A549 (cell line): ENCODE measurements at regions not wholly inside any gene's neighbourhood (a gene's known extent, or its start where the extent isn't known, plus 50 kb on each side); places are given as distances from the start of the nearest gene placed in this dataset.

ENCODE experiments used
- ATAC-seq, 2 experiments: fragments of 200-7000 bp in 1 of 2; fragments of >200 bp in 1 of 2; cut with Nextera tagmentation in 1 of 2; cut with Tn5 transposase in 1 of 2; 3 replicates each; pipeline versions ENCODE4 v1.8.0 to v1.9.1; 2018 to 2020; ENCODE audit warnings: mild to moderate bottlenecking in 1 of 2, moderate library complexity in 1 of 2
- CTCF ChIA-PET: fragments of 300-600 bp; sonication (Branson Sonifier 250); formaldehyde crosslinking; extraction: SDS; loops from one replicate; lab custom pipeline; 2021; ENCODE audit warnings: antibody characterized with exemption, inconsistent platforms; lab: Yijun Ruan, JAX
- POLR2A ChIA-PET: fragments of 350-600 bp; formaldehyde crosslinking; extraction: SDS; loops from one replicate; lab custom pipeline; 2021; ENCODE audit warnings: antibody characterized with exemption, inconsistent platforms; lab: Yijun Ruan, JAX
- DNase-seq, 2 experiments: peaks; one replicate each; pipeline versions ENCODE4 v3.0.0 to v3.0.0-alpha.2; 2011 to 2016; ENCODE audit warnings: low read depth in 1 of 2, low spot score in 1 of 2
- FAIRE-seq: peaks from 2 replicates; lab custom pipeline; 2011; peaks lifted over from hg19 to GRCh38; lab: Jason Lieb, UNC
- H3K27ac ChIP-seq, 2 experiments: fragments of >200 bp; sonication (Bioruptor Twin); formaldehyde crosslinking; 3 replicates each; pipeline ENCODE4 v1.5.1; 2016 to 2017
- H3K4me1 ChIP-seq: fragments of >200 bp; sonication (Bioruptor Twin); formaldehyde crosslinking; 3 replicates; pipeline ENCODE4 v1.6.1; 2016
- H3K4me2 ChIP-seq: fragments of >200 bp; sonication (Bioruptor Twin); formaldehyde crosslinking; 3 replicates; pipeline ENCODE4 v1.6.1; 2016
- H3K4me3 ChIP-seq: fragments of >200 bp; sonication (Bioruptor Twin); formaldehyde crosslinking; 3 replicates; pipeline ENCODE4 v1.5.1; 2016
- H3K9me3 ChIP-seq: fragments of >200 bp; sonication (Bioruptor Twin); formaldehyde crosslinking; 3 replicates; pipeline ENCODE4 v1.6.1; 2016
- BHLHE40 ChIP-seq: IDR thresholded peaks from 2 replicates; pipeline ENCODE4 v1.6.1; 2012; ENCODE audit warnings: low read depth, low read length, inconsistent platforms
- CEBPB ChIP-seq, 2 experiments: fragments of >200 bp in 1 of 2; sonication (Bioruptor Twin) in 1 of 2; formaldehyde crosslinking in 1 of 2; IDR thresholded peaks; 2 replicates each; pipeline ENCODE4 v1.6.1; 2012 to 2016
- CHD2 ChIP-seq: fragments of 150-350 bp; IDR thresholded peaks from 2 replicates; pipeline ENCODE4 v1.6.1; 2014; ENCODE audit warnings: low read length; ENCODE audit not compliant: partially characterized antibody
- EHMT2 ChIP-seq: fragments of 200-600 bp; sonication (generic); IDR thresholded peaks from 2 replicates; pipeline ENCODE4 v1.6.1; 2016; ENCODE audit warnings: antibody characterized with exemption, low read depth, mild to moderate bottlenecking, moderate library complexity
- FOSB ChIP-seq: fragments of 250-450 bp; sonication (Bioruptor Pico); IDR thresholded peaks from 2 replicates; pipeline ENCODE4 v1.5.0; 2020; ENCODE audit warnings: mild to moderate bottlenecking, moderate library complexity
- FOSL2 ChIP-seq, 2 experiments: fragments of 450-650 bp in 1 of 2; fragments of >200 bp in 1 of 2; sonication (Bioruptor Twin) in 1 of 2; formaldehyde crosslinking; IDR thresholded peaks; 2 replicates each; pipeline versions ENCODE4 v1.5.0 to v1.6.1; 2016 to 2020; ENCODE audit warnings: mild to moderate bottlenecking in 1 of 2, moderate library complexity in 1 of 2
- HEYL ChIP-seq: fragments of 250-450 bp; sonication (Bioruptor Pico); IDR thresholded peaks from 2 replicates; pipeline ENCODE4 v1.8.0; 2021; ENCODE audit warnings: mild to moderate bottlenecking, moderate library complexity
- JUNB ChIP-seq: fragments of >200 bp; sonication (Bioruptor Twin); formaldehyde crosslinking; IDR thresholded peaks from 2 replicates; pipeline ENCODE4 v1.6.1; 2016
- KDM5A ChIP-seq: fragments of 200-600 bp; sonication (generic); IDR thresholded peaks from 2 replicates; pipeline ENCODE4 v1.6.1; 2016; ENCODE audit warnings: antibody characterized with exemption, mild to moderate bottlenecking
- MAFK ChIP-seq: fragments of 450-650 bp; IDR thresholded peaks from 2 replicates; pipeline ENCODE4 v1.6.1; 2014; ENCODE audit not compliant: partially characterized antibody
- MAZ ChIP-seq: fragments of 150-350 bp; IDR thresholded peaks from 2 replicates; pipeline ENCODE4 v1.6.1; 2014; ENCODE audit warnings: antibody characterized with exemption, low read depth, low read length, borderline replicate concordance
- NFE2L2 ChIP-seq: fragments of 150-350 bp; conservative IDR thresholded peaks from 2 replicates; pipeline ENCODE4 v1.6.1; 2014; ENCODE audit warnings: low read length
- NPAS2 ChIP-seq: fragments of 250-450 bp; sonication (Bioruptor Pico); IDR thresholded peaks from 2 replicates; pipeline ENCODE4 v1.8.0; 2022; ENCODE audit warnings: mild to moderate bottlenecking, moderate library complexity, borderline replicate concordance
- PHF8 ChIP-seq: fragments of 200-600 bp; sonication (generic); IDR thresholded peaks from 2 replicates; pipeline ENCODE4 v1.6.1; 2016; ENCODE audit warnings: low read depth, mild to moderate bottlenecking, antibody characterized with exemption, moderate library complexity, borderline replicate concordance
- POLR2AphosphoS2 ChIP-seq: conservative IDR thresholded peaks from 2 replicates; pipeline ENCODE4 v1.6.1; 2012; ENCODE audit warnings: low read length, improper control_type of control experiment, inconsistent platforms
- RARB ChIP-seq: fragments of 250-450 bp; sonication (Bioruptor Pico); IDR thresholded peaks from 2 replicates; pipeline ENCODE4 v1.8.0; 2021; ENCODE audit warnings: mild to moderate bottlenecking, moderate library complexity
- RCOR1 ChIP-seq: fragments of 150-350 bp; IDR thresholded peaks from 2 replicates; pipeline ENCODE4 v1.6.1; 2014; ENCODE audit warnings: antibody characterized with exemption, low read length, low read depth
- TP53 ChIP-seq: fragments of 250-450 bp; sonication (Bioruptor Pico); IDR thresholded peaks from 2 replicates; pipeline ENCODE4 v1.5.0; 2021; ENCODE audit warnings: mild to moderate bottlenecking, moderate library complexity
- TF ChIP-seq, protein P1 (sequence below): fragments of 150-350 bp; IDR thresholded peaks from 2 replicates; pipeline ENCODE4 v1.6.1; 2014; ENCODE audit warnings: low read depth, mild to moderate bottlenecking, low read length
- TF ChIP-seq, protein P2 (sequence below): fragments of >200 bp; sonication (Bioruptor Twin); formaldehyde crosslinking; IDR thresholded peaks from 3 replicates; pipeline ENCODE4 v1.6.1; 2016
- TF ChIP-seq, protein P3 (sequence below): fragments of 450-650 bp; IDR thresholded peaks from 2 replicates; pipeline ENCODE4 v1.6.1; 2014; ENCODE audit warnings: antibody characterized with exemption
- TF ChIP-seq, protein P4 (sequence below): fragments of >200 bp; sonication (Bioruptor Twin); formaldehyde crosslinking; IDR thresholded peaks from 3 replicates; pipeline ENCODE4 v1.5.1; 2016

DNA sequence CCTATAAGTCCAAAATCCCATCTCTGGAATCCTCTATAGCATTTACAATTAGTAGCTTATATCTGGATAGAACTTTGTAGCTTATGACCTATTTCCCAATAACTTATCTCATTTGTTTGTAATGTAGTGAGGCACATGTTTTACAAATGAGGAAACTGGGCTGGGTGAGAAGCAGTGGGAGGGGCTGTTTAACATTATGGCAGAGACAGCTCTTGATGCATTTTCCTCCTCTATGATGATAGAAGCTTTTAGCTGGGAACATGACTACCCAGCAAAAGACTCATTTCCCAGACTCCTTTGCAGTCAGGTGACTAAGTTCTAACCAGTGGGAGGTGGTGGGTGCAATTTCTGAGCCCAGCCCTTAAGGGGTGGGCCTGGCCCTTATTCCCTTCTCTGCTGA, 179.7 kb downstream of the TTC8 start:
- CTCF ChIA-PET: interaction anchor here (1.0 to 2.0 kb wide), 5 partner anchors 8 to 337 kb away, joined by 3 to 7 read pairs (median 4); partner anchors contain the start of gene TTC8
- ATAC-seq (no peak), FAIRE-seq (no peak)

DNA sequence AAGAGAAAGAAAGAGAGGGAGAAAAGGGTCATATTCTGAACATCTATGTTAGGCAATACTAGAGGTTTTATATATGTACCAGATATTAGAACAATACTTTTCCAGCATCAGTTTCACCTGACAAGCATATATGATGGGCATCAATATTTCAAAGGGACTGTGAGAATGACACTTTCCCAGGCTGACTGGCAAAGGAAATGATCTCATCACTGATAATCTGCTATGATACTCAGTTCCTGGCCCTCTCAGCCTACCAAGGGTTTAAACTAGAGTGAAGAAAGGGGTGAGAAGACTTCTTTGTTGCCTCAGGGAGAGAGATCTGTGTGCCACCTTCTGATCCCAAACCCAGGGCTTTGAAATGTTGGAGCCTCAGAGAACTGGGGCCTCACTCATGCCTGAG, 183.5 kb downstream of the TTC8 start:
- peaks cover 9% of the 10 kb centered on the region for H3K4me1 ChIP-seq
- POLR2A ChIA-PET: no interaction called here
- H3K27ac ChIP-seq: peak overlapping the region in 1 of 2 experiments; percentile 36; a peak in 2 of 6 replicates
- TF ChIP-seq CEBPB (IDR thresholded peaks at IDR 0.05) (no peak), RCOR1 (no peak), NFE2L2 (no peak), NPAS2 (CRISPR knock-in tag) (no peak), TP53 (CRISPR knock-in tag) (no peak), MAZ (no peak)
- TF ChIP-seq, protein P1, sequence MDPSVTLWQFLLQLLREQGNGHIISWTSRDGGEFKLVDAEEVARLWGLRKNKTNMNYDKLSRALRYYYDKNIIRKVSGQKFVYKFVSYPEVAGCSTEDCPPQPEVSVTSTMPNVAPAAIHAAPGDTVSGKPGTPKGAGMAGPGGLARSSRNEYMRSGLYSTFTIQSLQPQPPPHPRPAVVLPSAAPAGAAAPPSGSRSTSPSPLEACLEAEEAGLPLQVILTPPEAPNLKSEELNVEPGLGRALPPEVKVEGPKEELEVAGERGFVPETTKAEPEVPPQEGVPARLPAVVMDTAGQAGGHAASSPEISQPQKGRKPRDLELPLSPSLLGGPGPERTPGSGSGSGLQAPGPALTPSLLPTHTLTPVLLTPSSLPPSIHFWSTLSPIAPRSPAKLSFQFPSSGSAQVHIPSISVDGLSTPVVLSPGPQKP: no peak
- TF ChIP-seq, protein P2, sequence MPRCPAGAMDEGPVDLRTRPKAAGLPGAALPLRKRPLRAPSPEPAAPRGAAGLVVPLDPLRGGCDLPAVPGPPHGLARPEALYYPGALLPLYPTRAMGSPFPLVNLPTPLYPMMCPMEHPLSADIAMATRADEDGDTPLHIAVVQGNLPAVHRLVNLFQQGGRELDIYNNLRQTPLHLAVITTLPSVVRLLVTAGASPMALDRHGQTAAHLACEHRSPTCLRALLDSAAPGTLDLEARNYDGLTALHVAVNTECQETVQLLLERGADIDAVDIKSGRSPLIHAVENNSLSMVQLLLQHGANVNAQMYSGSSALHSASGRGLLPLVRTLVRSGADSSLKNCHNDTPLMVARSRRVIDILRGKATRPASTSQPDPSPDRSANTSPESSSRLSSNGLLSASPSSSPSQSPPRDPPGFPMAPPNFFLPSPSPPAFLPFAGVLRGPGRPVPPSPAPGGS: no peak
- no peak for DNase-seq
- no peak for FAIRE-seq
- no peak overlapping the region for H3K4me2 ChIP-seq
- H3K9me3 ChIP-seq: peaks cover 3% of the 10 kb centered on the region; the same call in 1 of the 3 replicates
- CTCF ChIA-PET: interaction anchor here (1.0 to 3.2 kb wide), 3 partner anchors 15 to 91 kb away, joined by 3 to 15 read pairs (median 4); no protein-coding TSS in a partner anchor
- no peak for ATAC-seq
- H3K4me3 ChIP-seq: no peak overlapping the region

More for the DNA sequence above, 179.7 kb downstream of the TTC8 start:
- H3K4me1 ChIP-seq: peaks cover 21% of the 10 kb centered on the region
- H3K27ac ChIP-seq: peak overlapping the region in 1 of 2 experiments; percentile 38; a peak in 1 of 6 replicates
- no peak overlapping the region for H3K4me2 ChIP-seq
- H3K4me3 ChIP-seq: no peak overlapping the region
- POLR2A ChIA-PET: no interaction called here
- no peak for DNase-seq
- H3K9me3 ChIP-seq: peaks cover 25% of the 10 kb centered on the region
- TF ChIP-seq MAZ: no peak
- TF ChIP-seq NPAS2 (CRISPR knock-in tag): no peak
- TF ChIP-seq HEYL (CRISPR knock-in tag): no peak
- no peak for TF ChIP-seq RARB
- TF ChIP-seq EHMT2: no peak
- TF ChIP-seq CHD2: no peak
- no peak for TF ChIP-seq MAFK
- no peak for TF ChIP-seq BHLHE40
- no peak for TF ChIP-seq POLR2AphosphoS2
- no peak for TF ChIP-seq FOSL2 (IDR thresholded peaks at IDR 0.05)
- TF ChIP-seq FOSL2 (CRISPR knock-in tag; IDR thresholded peaks at IDR 0.05): no peak
- TF ChIP-seq, protein P3, sequence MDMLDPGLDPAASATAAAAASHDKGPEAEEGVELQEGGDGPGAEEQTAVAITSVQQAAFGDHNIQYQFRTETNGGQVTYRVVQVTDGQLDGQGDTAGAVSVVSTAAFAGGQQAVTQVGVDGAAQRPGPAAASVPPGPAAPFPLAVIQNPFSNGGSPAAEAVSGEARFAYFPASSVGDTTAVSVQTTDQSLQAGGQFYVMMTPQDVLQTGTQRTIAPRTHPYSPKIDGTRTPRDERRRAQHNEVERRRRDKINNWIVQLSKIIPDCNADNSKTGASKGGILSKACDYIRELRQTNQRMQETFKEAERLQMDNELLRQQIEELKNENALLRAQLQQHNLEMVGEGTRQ: no peak
- TF ChIP-seq JUNB: no peak
- no peak for TF ChIP-seq KDM5A
- TF ChIP-seq, protein P4, sequence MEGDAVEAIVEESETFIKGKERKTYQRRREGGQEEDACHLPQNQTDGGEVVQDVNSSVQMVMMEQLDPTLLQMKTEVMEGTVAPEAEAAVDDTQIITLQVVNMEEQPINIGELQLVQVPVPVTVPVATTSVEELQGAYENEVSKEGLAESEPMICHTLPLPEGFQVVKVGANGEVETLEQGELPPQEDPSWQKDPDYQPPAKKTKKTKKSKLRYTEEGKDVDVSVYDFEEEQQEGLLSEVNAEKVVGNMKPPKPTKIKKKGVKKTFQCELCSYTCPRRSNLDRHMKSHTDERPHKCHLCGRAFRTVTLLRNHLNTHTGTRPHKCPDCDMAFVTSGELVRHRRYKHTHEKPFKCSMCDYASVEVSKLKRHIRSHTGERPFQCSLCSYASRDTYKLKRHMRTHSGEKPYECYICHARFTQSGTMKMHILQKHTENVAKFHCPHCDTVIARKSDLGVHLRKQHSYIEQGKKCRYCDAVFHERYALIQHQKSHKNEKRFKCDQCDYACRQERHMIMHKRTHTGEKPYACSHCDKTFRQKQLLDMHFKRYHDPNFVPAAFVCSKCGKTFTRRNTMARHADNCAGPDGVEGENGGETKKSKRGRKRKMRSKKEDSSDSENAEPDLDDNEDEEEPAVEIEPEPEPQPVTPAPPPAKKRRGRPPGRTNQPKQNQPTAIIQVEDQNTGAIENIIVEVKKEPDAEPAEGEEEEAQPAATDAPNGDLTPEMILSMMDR: no peak
- TF ChIP-seq PHF8: no peak
- no peak for TF ChIP-seq FOSB (CRISPR knock-in tag)
- TF ChIP-seq, all 56 proteins: peak for 0
